Stimulated activated CD4-positive, alpha-beta T cell treated with anti-CD3 and anti-CD28 coated beads, Interleukin-4, amount 100 ng/mL, for 1 hour (primary cell): ENCODE measurements at regions not wholly inside any gene's neighbourhood (a gene's known extent, or its start where the extent isn't known, plus 50 kb on each side); places are given as distances from the start of the nearest gene placed in this dataset.

ENCODE experiments used
- DNase-seq: peaks from one replicate; pipeline ENCODE4 v3.0.0-alpha.2; 2020

- DNase-seq: no peak
Observed at GRCh38 chr7:17659126-17659525, 281.2 kb downstream of the SNX13 start.

DNA sequence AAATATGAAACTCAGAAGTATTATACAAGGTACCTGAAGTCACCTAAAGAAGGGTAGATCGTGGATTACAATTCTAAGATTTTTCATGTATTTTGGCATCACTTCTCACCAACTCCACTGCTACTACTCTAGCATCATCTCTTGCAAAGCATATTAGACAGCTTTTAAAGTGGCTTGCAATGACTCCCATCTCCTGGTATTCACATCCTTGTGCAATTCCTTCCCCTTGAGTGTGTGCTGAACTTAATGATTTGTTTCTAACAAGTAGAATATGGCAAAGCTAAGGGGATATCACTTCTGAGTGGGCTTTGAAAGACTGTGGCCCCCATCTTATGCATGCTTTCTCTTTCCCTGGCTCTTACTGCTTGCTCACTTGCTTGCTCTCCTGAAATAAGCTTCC is 280.2 kb downstream of the SNX13 start:
- no peak for DNase-seq

- no peak for DNase-seq
Observed at GRCh38 chr7:17661982-17662585, 278.2 kb downstream of the SNX13 start.

DNA sequence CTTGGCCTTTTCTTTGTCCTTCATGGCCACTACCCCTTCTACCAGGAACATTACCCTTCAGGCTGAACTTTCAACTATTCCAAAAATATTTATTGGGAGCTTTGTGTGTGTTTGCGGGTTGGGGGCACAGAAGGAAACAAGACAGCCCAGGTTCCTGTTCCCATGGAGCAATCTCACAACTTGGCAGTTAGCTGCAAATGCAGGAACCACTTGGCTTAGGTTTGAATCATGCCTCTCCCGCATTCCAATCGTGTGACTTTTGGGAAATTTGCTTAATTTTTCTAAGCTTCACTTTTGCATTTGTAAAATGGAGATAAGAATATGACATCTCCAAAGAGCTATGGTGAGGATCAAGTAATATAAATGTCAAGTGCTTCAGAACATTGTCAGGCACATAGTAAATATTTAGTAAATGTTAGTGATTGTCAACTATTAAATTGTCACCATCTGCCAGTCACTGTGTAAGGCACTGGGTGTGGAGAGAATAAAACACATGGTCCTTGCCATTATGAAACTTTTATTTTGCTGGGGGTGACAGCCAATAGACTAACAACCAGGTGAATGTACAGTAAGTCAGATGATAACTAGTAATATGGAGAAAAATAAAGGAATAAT is 277.1 kb downstream of the SNX13 start:
- no peak for DNase-seq

DNA sequence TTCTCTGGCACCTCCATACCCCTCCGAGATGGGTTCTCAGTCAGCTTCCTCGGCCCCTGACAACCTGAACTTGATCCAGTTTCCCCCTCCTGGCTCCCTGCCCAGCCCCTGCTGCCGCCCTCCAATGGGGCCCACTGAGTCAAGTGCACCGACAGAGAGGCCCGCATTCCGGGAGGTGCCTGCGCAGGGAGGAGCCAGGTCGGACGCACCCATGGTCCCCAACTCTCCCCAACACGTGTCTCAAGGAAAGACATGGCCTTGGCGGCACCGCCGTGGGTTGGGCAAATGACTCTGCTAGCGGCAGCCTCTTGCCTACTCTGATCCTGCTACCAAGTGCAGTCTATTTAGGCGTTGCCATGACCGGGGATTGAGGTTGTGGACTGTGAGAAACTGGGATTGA is 275.3 kb downstream of the SNX13 start:
- no peak for DNase-seq

DNA sequence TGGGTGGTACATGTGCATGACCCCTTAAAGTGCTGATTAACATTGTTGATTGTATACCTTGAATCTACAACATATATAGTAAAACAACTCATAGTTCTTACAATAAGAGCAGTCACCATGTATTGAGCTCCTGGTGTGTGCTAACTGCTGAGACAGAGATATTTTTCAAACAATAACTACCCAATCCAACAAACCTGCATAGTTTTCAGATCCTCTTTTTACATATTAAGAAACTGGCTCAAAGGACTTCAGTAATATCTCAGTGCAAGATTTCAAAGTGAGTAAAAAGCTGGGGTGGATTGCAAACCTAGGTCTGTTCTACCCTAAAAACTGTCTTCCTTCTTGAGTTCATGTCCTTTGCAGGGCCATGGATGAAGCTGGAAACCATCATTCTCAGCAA is 272.2 kb downstream of the SNX13 start:
- DNase-seq: no peak

- DNase-seq: no peak
Observed at GRCh38 chr7:17669204-17669603, 271.1 kb downstream of the SNX13 start.

DNA sequence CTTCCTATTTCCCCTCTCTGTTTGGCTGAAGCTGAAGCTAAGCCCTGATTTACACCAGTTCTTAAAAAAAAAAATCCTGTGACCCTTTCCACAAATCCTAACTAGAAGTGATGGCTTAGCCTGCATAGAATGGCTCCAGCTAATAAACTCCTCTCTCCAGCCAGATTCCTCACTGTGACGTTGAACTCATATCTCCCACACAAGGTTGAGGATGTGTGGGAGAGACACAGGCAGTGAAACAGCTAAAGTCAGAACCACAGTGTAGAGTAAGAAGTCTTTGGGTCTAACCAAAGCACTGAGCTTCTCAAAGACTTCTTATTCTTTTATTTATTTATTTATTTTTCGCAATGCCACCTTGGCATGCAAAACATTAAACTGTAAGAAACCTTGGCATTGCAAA is 268.3 kb downstream of the SNX13 start:
- DNase-seq: no peak

DNA sequence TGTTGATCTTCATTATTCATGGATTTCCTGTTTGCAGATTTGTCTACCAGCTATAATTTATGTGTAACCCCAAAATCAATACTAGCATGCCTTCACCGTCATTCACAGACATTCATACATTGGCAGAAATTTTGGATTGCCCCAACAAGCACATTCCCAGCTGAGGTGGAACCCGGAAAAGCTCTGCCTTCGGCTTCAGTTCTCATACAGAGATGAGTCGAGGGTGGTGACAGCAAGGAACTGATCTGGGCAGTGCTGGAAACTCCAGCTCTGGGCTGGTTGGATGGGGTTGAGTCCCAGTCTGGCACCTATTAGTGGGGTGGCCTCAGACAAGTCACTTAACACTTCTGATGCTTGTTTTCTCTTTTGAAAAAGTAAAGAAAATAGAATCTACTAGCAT is 267.5 kb downstream of the SNX13 start:
- DNase-seq: no peak

- no peak for DNase-seq
Observed at GRCh38 chr7:17674166-17674942, 265.9 kb downstream of the SNX13 start.

DNA sequence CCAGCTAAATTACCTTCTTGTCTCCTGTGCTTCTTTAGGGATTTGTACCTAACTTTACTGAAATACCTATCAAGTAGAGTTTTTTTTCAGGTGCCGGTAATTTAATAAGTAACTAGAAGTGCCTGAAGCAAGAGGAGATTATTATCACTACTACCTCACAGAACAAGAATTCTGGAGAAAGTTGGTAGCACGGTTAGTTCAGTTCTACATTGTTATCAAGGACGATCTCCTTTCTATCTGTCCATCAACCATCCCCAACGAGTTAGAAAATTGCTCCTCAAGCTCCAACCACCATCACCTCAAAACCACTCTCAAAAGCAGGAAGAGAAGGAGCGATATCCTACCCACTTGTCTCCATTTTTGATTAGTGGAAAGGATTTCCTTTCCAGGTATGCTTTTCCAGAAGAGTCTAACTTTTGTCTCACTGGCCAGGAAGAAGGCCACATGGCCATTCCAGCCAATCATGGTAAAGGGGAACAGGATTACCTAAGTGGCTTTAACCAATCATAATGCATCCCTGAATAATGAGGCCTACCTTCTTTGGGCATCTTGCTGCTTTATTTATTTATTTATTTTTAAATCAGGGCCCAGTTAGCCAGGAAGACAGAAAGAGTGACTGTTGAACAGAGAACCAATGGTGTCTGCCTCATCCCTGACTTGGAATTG is 265.2 kb downstream of the SNX13 start:
- no peak for DNase-seq

DNA sequence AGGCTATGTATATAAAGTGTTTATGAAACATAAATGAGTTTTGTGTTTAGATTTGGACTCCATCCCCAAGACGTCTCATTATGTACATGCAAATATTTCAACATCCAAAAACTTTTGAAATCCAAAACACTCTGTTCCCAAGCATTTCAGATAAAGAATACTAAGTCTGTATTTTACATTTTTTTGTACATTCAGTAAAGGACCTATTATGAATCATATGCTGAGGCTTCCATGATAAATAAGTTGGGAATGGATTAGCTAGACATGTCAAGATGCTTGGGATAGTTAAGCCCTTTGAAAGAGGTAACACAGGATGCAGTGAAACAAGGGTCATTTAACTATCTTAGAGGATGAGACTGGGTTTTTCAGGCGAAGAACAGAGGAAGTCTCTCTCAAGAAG is 262.9 kb downstream of the SNX13 start:
- DNase-seq: no peak

DNA sequence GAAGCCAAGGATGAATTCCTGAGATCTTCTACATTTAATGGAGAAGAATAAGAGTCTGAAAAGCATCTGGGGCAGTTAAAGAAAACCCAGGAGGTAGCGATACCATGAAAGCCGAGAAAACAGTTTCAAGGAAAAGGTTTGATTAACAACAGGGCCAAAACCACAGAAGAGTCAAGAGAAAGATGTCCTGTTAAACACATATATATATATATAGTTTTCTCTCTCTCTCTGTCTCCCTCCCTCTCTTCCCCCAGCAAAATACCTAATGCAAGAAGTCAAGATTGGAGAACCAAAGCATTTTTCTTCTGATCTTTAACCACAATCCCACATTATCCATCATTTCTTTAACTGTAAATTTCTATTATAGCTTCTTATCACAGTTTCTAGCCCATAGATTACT is 261.4 kb downstream of the SNX13 start:
- no peak for DNase-seq

GRCh38 chr7:17679458-17679857 is 260.8 kb downstream of the SNX13 start:
- DNase-seq: no peak

GRCh38 chr7:17680026-17680425 is 260.3 kb downstream of the SNX13 start:
- no peak for DNase-seq

GRCh38 chr7:17680943-17681351 is 259.3 kb downstream of the SNX13 start:
- no peak for DNase-seq

DNA sequence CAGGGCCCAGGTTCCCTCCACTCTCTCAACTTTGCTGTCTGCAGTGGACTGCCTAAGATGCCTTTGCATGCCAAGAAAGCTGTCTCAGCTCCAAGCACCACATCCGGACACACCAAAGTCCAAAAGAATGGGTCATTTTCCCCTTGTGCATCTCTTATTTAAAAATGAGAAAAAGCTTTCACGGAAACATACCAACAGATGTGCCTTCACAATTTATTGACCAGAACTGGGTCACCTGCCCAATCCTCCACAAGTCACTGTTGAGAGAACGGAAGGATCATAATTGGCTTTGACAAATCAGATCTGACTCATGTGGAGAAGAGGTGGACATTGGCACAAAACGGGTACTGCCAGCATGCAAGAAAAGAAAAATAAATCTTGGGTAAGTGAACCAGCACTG is 258.3 kb downstream of the SNX13 start:
- DNase-seq: no peak

- DNase-seq: no peak
Observed at GRCh38 chr7:17682586-17682985, 257.7 kb downstream of the SNX13 start.

GRCh38 chr7:17685141-17685540 is 255.2 kb downstream of the SNX13 start:
- DNase-seq: no peak

DNA sequence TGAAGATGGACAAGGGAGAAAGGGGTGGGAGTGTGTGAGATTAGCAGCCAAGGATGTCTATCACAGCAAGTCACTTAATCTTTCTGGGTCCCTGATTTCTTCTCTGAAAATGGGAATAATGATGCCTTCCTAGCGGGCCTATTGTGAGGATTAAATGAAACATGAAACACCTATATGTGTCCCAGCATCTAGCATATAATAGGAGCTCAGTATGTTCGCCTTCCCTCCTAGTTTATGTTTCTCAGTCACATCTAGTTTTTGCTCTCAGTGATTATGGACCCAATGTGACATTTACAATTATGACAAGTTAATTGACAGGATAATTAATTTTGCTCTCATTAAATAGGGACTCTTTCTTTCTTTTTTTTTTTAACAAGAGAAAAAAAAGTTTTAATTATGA is 252.9 kb downstream of the SNX13 start:
- DNase-seq: no peak

DNA sequence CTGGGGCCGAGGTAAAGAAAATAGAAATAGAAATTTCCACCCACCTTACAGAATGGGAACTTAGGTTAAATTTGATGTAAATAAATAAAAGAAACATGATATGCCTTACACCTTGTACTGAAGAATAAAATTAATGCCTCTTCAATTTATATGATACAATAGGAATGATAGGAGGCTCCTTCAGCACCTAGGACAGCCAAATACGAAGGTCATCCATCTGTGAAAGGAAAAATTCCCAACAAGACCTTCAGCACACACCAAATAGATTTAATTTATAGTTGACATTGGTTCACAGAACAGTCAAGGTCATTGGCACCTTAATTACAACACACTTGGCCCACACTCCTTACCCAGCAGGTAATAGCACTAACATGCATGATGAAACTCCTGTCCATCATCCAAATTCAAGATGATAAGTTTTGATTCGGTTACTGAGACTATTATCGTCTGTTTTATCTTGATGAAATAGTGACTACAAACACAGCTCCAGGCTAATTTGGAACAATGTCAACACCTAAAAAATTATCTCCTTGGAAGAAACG is 250.9 kb downstream of the SNX13 start:
- no peak for DNase-seq

- no peak for DNase-seq
Observed at GRCh38 chr7:17690030-17690429, 250.3 kb downstream of the SNX13 start.

DNA sequence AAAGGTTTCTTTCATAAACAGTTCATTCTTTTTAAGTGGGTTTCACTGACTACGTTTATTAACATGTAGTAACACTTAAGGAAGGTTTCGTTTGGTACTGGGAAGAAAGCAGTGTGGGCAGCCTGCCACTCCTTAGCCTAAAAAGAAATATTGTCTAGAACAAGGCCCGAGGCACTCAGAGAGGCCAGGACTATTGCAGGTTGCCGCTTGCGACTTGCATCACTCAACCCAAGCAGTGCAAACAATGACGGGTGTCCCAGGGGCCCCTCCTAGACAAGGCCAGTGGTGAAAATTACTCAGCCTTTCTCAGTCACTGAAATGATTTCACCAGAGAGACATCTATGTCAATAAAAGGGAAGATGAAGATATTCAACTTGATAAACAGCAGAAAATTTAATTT is 243.9 kb downstream of the SNX13 start:
- no peak for DNase-seq
